ENCODE measurements at regions not wholly inside any gene's neighbourhood (a gene's known extent, or its start where the extent isn't known, plus 50 kb on each side); places are given as distances from the start of the nearest gene placed in this dataset.

DNA sequence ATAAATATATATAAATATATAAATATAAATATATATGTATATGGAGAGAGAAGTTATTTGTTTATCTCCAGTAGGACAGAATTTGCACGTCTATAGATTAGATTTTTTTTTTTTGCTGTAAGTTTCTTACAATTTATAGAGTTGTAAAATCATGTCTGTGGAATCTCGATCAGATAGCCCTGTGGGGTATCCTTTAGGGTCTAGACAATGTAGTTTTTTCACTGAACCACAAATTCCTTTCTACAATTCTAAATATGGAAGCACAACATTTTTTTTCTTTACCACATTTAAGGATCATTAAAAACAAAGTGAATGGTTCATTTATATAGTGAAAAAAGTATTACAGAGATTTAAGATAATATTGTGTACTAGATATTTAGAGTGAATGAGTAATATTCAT, 384.2 kb upstream of the ZNF608 start:
- no peak overlapping the region for H3K27ac Mint-ChIP-seq
- peaks cover 3 to 4% of the 10 kb centered on the region in 2 donors for H3K9me3 Mint-ChIP-seq
- Histone ChIP-seq H3K27me3 (ENCODE audit: control insufficient read depth, insufficient read depth, low read length) (no peaks in the 10 kb centered on the region), H3K9me3 (ENCODE audit: control insufficient read depth, insufficient read depth, low read length) (no peaks in the 10 kb centered on the region), H3K36me3 (ENCODE audit: control insufficient read depth, insufficient read depth, low read length) (no peaks in the 10 kb centered on the region), H3K4me1 (ENCODE audit: control insufficient read depth, insufficient read depth, low read length) (no peaks in the 10 kb centered on the region), H3K4me3 (ENCODE audit: low read length) (no peak overlapping the region), H3K27ac (ENCODE audit: low read length) (no peak overlapping the region)
- ATAC-seq (no peak), DNase-seq (no peak)
- H3K27me3 Mint-ChIP-seq (ENCODE audit: low read depth in 2 of 2): peaks cover 0 to 12% of the 10 kb centered on the region in 2 donors
- 100% methylated on average over 1 of the region's 2 CpGs for WGBS (ENCODE audit: insufficient coverage)
- intact Hi-C loops (cut with micrococcal nuclease): no loop called here
- TF ChIP-seq, protein P1, sequence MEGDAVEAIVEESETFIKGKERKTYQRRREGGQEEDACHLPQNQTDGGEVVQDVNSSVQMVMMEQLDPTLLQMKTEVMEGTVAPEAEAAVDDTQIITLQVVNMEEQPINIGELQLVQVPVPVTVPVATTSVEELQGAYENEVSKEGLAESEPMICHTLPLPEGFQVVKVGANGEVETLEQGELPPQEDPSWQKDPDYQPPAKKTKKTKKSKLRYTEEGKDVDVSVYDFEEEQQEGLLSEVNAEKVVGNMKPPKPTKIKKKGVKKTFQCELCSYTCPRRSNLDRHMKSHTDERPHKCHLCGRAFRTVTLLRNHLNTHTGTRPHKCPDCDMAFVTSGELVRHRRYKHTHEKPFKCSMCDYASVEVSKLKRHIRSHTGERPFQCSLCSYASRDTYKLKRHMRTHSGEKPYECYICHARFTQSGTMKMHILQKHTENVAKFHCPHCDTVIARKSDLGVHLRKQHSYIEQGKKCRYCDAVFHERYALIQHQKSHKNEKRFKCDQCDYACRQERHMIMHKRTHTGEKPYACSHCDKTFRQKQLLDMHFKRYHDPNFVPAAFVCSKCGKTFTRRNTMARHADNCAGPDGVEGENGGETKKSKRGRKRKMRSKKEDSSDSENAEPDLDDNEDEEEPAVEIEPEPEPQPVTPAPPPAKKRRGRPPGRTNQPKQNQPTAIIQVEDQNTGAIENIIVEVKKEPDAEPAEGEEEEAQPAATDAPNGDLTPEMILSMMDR (IDR thresholded peaks at IDR 0.05): no peak
- no peaks in the 10 kb centered on the region for H3K36me3 Mint-ChIP-seq
- no peak overlapping the region for H3K4me3 Mint-ChIP-seq
- H3K4me1 Mint-ChIP-seq: no peaks in the 10 kb centered on the region

DNA sequence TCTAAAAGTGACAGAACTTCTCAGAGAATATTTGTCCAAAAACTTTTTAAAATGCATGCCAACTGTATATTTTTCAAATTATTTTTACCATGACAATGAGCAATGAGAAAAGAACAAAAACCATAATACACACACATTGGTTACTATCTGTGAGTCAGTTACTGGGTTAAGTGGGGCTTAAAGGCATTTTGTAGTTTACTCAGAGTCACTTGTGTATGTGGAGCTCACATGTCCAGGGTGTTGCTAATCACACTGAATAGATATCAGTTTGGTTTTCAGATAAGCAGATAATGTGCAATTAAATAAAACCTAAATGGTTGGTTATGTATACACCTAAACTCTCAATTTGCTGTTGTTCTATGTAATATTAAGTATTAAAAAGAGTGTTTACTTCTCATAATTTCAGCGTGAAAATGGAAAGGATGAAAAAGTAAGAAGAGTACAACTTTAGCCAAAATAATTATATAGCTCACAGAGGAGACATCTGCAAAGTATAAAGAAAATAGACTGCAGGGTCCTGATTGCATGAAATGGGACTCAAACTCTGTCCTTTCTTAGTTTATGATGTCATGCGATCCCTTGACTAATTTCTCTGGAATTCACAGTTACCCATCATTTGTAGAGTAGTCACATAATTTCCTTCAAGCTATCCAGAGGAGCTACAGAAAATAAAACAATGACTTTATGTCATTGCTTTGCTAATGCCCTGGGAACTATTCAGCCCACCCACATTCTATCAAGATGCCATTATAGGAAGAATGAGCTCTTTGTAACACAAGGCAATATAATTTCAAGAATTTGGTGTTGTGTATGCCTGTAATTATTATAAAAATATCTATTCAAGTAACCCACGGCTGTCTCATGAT, 388.0 kb upstream of the ZNF608 start:
- 94% methylated on average over 1 of the region's 3 CpGs for WGBS (ENCODE audit: insufficient coverage)
- no peak for ATAC-seq
- no peak overlapping the region for H3K4me3 Mint-ChIP-seq

DNA sequence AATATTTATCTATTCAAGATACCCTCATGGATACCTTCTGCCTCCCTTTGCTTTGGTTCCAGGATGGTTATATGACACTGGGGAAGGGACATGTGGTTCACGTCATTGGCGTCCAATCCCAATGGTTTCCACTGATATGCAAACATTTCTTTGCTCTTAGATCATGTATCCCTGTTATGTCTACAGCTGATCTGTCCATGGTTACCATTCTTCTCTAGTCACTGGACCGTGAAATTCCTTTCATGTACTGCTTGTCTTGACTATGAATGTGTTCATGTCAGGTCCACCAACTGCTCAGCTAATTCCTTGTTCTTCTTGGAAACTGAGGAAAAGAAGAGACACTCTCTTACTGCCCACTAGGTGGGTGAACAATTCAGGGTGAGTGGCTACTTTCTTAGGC, 391.1 kb upstream of the ZNF608 start:
- Histone ChIP-seq H3K4me1 (ENCODE audit: control insufficient read depth, insufficient read depth, low read length) (no peaks in the 10 kb centered on the region), H3K27me3 (ENCODE audit: control insufficient read depth, insufficient read depth, low read length) (no peaks in the 10 kb centered on the region), H3K9me3 (ENCODE audit: control insufficient read depth, insufficient read depth, low read length) (no peaks in the 10 kb centered on the region), H3K4me3 (ENCODE audit: low read length) (no peak overlapping the region), H3K36me3 (ENCODE audit: control insufficient read depth, insufficient read depth, low read length) (no peaks in the 10 kb centered on the region), H3K27ac (ENCODE audit: low read length) (no peak overlapping the region)
- ATAC-seq: no peak
- 91% methylated on average over 3 of the region's 3 CpGs for WGBS (ENCODE audit: insufficient coverage)
- no peak for DNase-seq
- H3K9me3 Mint-ChIP-seq: no peaks in the 10 kb centered on the region
- no peak overlapping the region for H3K4me3 Mint-ChIP-seq
- intact Hi-C loops (cut with micrococcal nuclease): no loop called here
- no peaks in the 10 kb centered on the region for H3K27me3 Mint-ChIP-seq (ENCODE audit: low read depth in 2 of 2)
- no peak overlapping the region for H3K27ac Mint-ChIP-seq
- H3K4me1 Mint-ChIP-seq: no peaks in the 10 kb centered on the region
- TF ChIP-seq, protein P1 (IDR thresholded peaks at IDR 0.05): no peak
- H3K36me3 Mint-ChIP-seq: no peaks in the 10 kb centered on the region

More for the DNA sequence above, 388.0 kb upstream of the ZNF608 start:
- Mint-ChIP-seq H3K4me1 (no peaks in the 10 kb centered on the region), H3K9me3 (no peaks in the 10 kb centered on the region), H3K27ac (no peak overlapping the region), H3K27me3 (ENCODE audit: low read depth in 2 of 2) (no peaks in the 10 kb centered on the region), H3K36me3 (no peaks in the 10 kb centered on the region)
- intact Hi-C loops (cut with micrococcal nuclease): no loop called here
- Histone ChIP-seq H3K9me3 (ENCODE audit: control insufficient read depth, insufficient read depth, low read length) (no peaks in the 10 kb centered on the region), H3K36me3 (ENCODE audit: control insufficient read depth, insufficient read depth, low read length) (no peaks in the 10 kb centered on the region), H3K27me3 (ENCODE audit: control insufficient read depth, insufficient read depth, low read length) (no peaks in the 10 kb centered on the region), H3K4me1 (ENCODE audit: control insufficient read depth, insufficient read depth, low read length) (no peaks in the 10 kb centered on the region), H3K27ac (ENCODE audit: low read length) (no peak overlapping the region), H3K4me3 (ENCODE audit: low read length) (no peak overlapping the region)
- TF ChIP-seq, protein P1 (IDR thresholded peaks at IDR 0.05): no peak
- no peak for DNase-seq

DNA sequence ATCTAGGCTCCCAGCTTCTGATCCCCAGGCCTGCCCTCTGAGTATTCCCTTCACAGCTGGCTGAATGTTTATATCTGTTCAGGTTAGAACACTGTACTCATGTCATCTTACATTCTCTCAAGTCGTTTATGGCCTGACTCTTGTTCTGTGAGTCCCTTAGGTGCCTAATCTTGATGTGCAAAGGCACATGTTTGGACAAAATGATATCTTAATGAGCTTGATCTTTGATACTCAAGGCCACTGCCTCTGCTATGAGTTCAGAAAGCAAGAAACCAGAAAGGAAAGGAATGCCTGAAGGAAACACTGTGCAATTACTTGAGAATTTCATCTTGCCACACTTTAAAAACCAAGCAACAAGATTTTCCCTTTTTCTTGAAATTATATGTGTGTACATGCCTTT, 391.8 kb upstream of the ZNF608 start:
- DNase-seq (no peak), ATAC-seq (no peak)
- no peaks in the 10 kb centered on the region for H3K4me1 Mint-ChIP-seq
- TF ChIP-seq, protein P1 (IDR thresholded peaks at IDR 0.05): no peak
- H3K9me3 Mint-ChIP-seq: no peaks in the 10 kb centered on the region
- Histone ChIP-seq H3K27ac (ENCODE audit: low read length) (no peak overlapping the region), H3K4me3 (ENCODE audit: low read length) (no peak overlapping the region), H3K9me3 (ENCODE audit: control insufficient read depth, insufficient read depth, low read length) (no peaks in the 10 kb centered on the region), H3K27me3 (ENCODE audit: control insufficient read depth, insufficient read depth, low read length) (no peaks in the 10 kb centered on the region), H3K36me3 (ENCODE audit: control insufficient read depth, insufficient read depth, low read length) (no peaks in the 10 kb centered on the region), H3K4me1 (ENCODE audit: control insufficient read depth, insufficient read depth, low read length) (no peaks in the 10 kb centered on the region)
- H3K27ac Mint-ChIP-seq: no peak overlapping the region
- H3K27me3 Mint-ChIP-seq (ENCODE audit: low read depth in 2 of 2): no peaks in the 10 kb centered on the region
- no peaks in the 10 kb centered on the region for H3K36me3 Mint-ChIP-seq
- WGBS (ENCODE audit: insufficient coverage): 82% methylated on average over 1 of the region's 1 CpG
- no peak overlapping the region for H3K4me3 Mint-ChIP-seq
- intact Hi-C loops (cut with micrococcal nuclease): no loop called here

All from natural killer cell (primary cell).